ENCODE measurements at regions not wholly inside any gene's neighbourhood (a gene's known extent, or its start where the extent isn't known, plus 50 kb on each side); places are given as distances from the start of the nearest gene placed in this dataset.
A peak's percentile ranks its signal among the peaks of the same experiment; 100 is the strongest.

GRCh38 chr15:69994429-69995205, 103.1 kb downstream of the TLE3 start:
- DNase-seq (ENCODE audit: insufficient read length, low spot score) (no peak), FAIRE-seq (no peak)
- TF ChIP-seq, protein P1, sequence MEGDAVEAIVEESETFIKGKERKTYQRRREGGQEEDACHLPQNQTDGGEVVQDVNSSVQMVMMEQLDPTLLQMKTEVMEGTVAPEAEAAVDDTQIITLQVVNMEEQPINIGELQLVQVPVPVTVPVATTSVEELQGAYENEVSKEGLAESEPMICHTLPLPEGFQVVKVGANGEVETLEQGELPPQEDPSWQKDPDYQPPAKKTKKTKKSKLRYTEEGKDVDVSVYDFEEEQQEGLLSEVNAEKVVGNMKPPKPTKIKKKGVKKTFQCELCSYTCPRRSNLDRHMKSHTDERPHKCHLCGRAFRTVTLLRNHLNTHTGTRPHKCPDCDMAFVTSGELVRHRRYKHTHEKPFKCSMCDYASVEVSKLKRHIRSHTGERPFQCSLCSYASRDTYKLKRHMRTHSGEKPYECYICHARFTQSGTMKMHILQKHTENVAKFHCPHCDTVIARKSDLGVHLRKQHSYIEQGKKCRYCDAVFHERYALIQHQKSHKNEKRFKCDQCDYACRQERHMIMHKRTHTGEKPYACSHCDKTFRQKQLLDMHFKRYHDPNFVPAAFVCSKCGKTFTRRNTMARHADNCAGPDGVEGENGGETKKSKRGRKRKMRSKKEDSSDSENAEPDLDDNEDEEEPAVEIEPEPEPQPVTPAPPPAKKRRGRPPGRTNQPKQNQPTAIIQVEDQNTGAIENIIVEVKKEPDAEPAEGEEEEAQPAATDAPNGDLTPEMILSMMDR (IDR thresholded peaks at IDR 0.05; ENCODE audit: insufficient read depth, missing control alignments) = no peak

GRCh38 chr15:69996321-69997160, 101.2 kb downstream of the TLE3 start:
- DNase-seq (ENCODE audit: insufficient read length, low spot score) = peak; percentile 89
- FAIRE-seq = peak; percentile 53
- TF ChIP-seq, protein P1 (IDR thresholded peaks at IDR 0.05; ENCODE audit: insufficient read depth, missing control alignments) = no peak

DNA sequence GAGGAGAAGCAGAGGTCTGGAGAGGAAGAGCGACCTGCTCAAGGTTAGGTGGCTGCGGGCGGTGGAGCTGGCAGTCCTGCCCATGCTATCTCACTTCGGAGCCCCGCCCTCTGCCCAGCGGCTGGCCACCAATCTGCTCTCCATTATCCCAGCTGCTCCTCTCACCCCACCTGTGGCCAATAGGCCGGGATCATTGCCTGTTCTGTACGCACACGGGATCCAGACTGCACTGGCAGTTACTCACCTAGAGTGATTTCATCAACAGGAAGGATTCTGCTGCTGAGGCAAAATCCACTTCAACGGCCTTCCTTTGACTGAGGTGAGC, 100.6 kb downstream of the TLE3 start:
- FAIRE-seq (no peak), DNase-seq (ENCODE audit: insufficient read length, low spot score) (no peak)
- TF ChIP-seq, protein P1 (IDR thresholded peaks at IDR 0.05; ENCODE audit: insufficient read depth, missing control alignments) = no peak

All from D721Med (cell line).